Stimulated activated CD4-positive, alpha-beta T cell treated with anti-CD3 and anti-CD28 coated beads, Interleukin-4, amount 100 ng/mL, for 4 hours (primary cell): ENCODE measurements at regions not wholly inside any gene's neighbourhood (a gene's known extent, or its start where the extent isn't known, plus 50 kb on each side); places are given as distances from the start of the nearest gene placed in this dataset.
A peak's percentile ranks its signal among the peaks of the same experiment; 100 is the strongest.

Experiments
- DNase-seq, 2 experiments: peaks; one replicate each; pipeline ENCODE4 v3.0.0-alpha.2; 2020

- DNase-seq, result no peak
Measured at GRCh38 chr5:77948476-77948875, 172.3 kb upstream of the TBCA start.

- no peak for DNase-seq
Measured at GRCh38 chr5:77947041-77947428, 170.9 kb upstream of the TBCA start.

GRCh38 chr5:77946381-77947040 is 170.4 kb upstream of the TBCA start:
- DNase-seq, result no peak

- no peak for DNase-seq
Measured at GRCh38 chr5:77945874-77946273, 169.7 kb upstream of the TBCA start.

GRCh38 chr5:77944757-77945340 is 168.7 kb upstream of the TBCA start:
- no peak for DNase-seq

GRCh38 chr5:77943851-77944250 is 167.7 kb upstream of the TBCA start:
- no peak for DNase-seq

- DNase-seq, result no peak
Measured at GRCh38 chr5:77942578-77943239, 166.6 kb upstream of the TBCA start.

- no peak for DNase-seq
Measured at GRCh38 chr5:77937015-77937908, 161.1 kb upstream of the TBCA start.

GRCh38 chr5:77936365-77936693 is 160.2 kb upstream of the TBCA start:
- no peak for DNase-seq

GRCh38 chr5:77935506-77936364 is 159.6 kb upstream of the TBCA start:
- DNase-seq, result peak in 1 of 2 experiments; percentile 13

GRCh38 chr5:77928776-77929300 is 152.7 kb upstream of the TBCA start:
- DNase-seq, result no peak

GRCh38 chr5:77926337-77926736 is 150.2 kb upstream of the TBCA start:
- no peak for DNase-seq

- no peak for DNase-seq
Measured at GRCh38 chr5:77925503-77925902, 149.4 kb upstream of the TBCA start.

- DNase-seq, result no peak
Measured at GRCh38 chr5:77924081-77924480, 147.9 kb upstream of the TBCA start.

- DNase-seq, result no peak
Measured at GRCh38 chr5:77923666-77924065, 147.5 kb upstream of the TBCA start.

GRCh38 chr5:77921094-77921768 is 145.1 kb upstream of the TBCA start:
- no peak for DNase-seq

- no peak for DNase-seq
Measured at GRCh38 chr5:77920359-77921058, 144.4 kb upstream of the TBCA start.

- DNase-seq, result no peak
Measured at GRCh38 chr5:77915346-77915745, 139.2 kb upstream of the TBCA start.

GRCh38 chr5:77912721-77913120 is 136.6 kb upstream of the TBCA start:
- no peak for DNase-seq

- DNase-seq, result no peak
Measured at GRCh38 chr5:77910602-77911188, 134.6 kb upstream of the TBCA start.

- DNase-seq, result no peak
Measured at GRCh38 chr5:77909237-77909636, 133.1 kb upstream of the TBCA start.
